ENCODE measurements at regions not wholly inside any gene's neighbourhood (a gene's known extent, or its start where the extent isn't known, plus 50 kb on each side); places are given as distances from the start of the nearest gene placed in this dataset.

GRCh38 chr13:67859904-67860303 lies 629.8 kb upstream of the PCDH9 start:
- Mint-ChIP-seq H3K9me3 (peaks cover 2% of the 10 kb centered on the region), H3K4me3 (no peak overlapping the region), H3K27me3 (ENCODE audit: insufficient read depth, low read depth) (no peaks in the 10 kb centered on the region), H3K27ac (no peak overlapping the region), H3K36me3 (no peaks in the 10 kb centered on the region), H3K4me1 (no peaks in the 10 kb centered on the region)
- TF ChIP-seq CTCF (IDR thresholded peaks at IDR 0.05) (no peak), EZH2 (IDR thresholded peaks at IDR 0.05) (no peak), EZH2phosphoT487 (IDR thresholded peaks at IDR 0.05) (no peak)
- no peaks in the 10 kb centered on the region for H3F3A ChIP-seq (ENCODE audit: low read depth)
- no peaks in the 10 kb centered on the region for H3K9me3 ChIP-seq (ENCODE audit: low read depth)
- no peaks in the 10 kb centered on the region for H4K20me1 ChIP-seq (ENCODE audit: low read depth)
- H3K27me3 ChIP-seq: no peaks in the 10 kb centered on the region
- H3K36me3 ChIP-seq: no peaks in the 10 kb centered on the region
- no peak overlapping the region for H3K27ac ChIP-seq
- H3K4me1 ChIP-seq: no peaks in the 10 kb centered on the region
- H2AFZ ChIP-seq (replicated peaks): peak overlapping the region; percentile 65
- no peak overlapping the region for H3K9ac ChIP-seq
- no peak overlapping the region for H3K4me3 ChIP-seq
- no peak for DNase-seq (ENCODE audit: low spot score)
- H3K4me2 ChIP-seq: no peak overlapping the region
- H3K79me2 ChIP-seq (ENCODE audit: low read depth): no peaks in the 10 kb centered on the region

- Histone ChIP-seq H3K9me3 (ENCODE audit: low read depth) (no peaks in the 10 kb centered on the region), H3K4me2 (no peak overlapping the region), H2AFZ (replicated peaks) (no peak overlapping the region), H3K9ac (no peak overlapping the region), H3K27ac (no peak overlapping the region), H3K4me1 (no peaks in the 10 kb centered on the region), H3K4me3 (no peak overlapping the region), H3K79me2 (ENCODE audit: low read depth) (no peaks in the 10 kb centered on the region), H3F3A (ENCODE audit: low read depth) (no peaks in the 10 kb centered on the region), H3K36me3 (no peaks in the 10 kb centered on the region), H4K20me1 (ENCODE audit: low read depth) (no peaks in the 10 kb centered on the region), H3K27me3 (no peaks in the 10 kb centered on the region)
- Mint-ChIP-seq H3K9me3 (peaks cover 2% of the 10 kb centered on the region), H3K36me3 (no peaks in the 10 kb centered on the region), H3K4me3 (no peak overlapping the region), H3K27ac (no peak overlapping the region), H3K27me3 (ENCODE audit: insufficient read depth, low read depth) (no peaks in the 10 kb centered on the region), H3K4me1 (no peaks in the 10 kb centered on the region)
- no peak for TF ChIP-seq EZH2phosphoT487 (IDR thresholded peaks at IDR 0.05)
- TF ChIP-seq CTCF (IDR thresholded peaks at IDR 0.05): no peak
- DNase-seq (ENCODE audit: low spot score): no peak
Measured at GRCh38 chr13:67857581-67858310, 627.6 kb upstream of the PCDH9 start.

- TF ChIP-seq EZH2 (IDR thresholded peaks at IDR 0.05): no peak
- no peak for TF ChIP-seq CTCF (IDR thresholded peaks at IDR 0.05)
- TF ChIP-seq EZH2phosphoT487 (IDR thresholded peaks at IDR 0.05): no peak
- Histone ChIP-seq H3K4me3 (no peak overlapping the region), H4K20me1 (ENCODE audit: low read depth) (no peaks in the 10 kb centered on the region), H2AFZ (replicated peaks) (no peak overlapping the region), H3K79me2 (ENCODE audit: low read depth) (no peaks in the 10 kb centered on the region), H3K4me1 (no peaks in the 10 kb centered on the region), H3K4me2 (no peak overlapping the region), H3K9ac (no peak overlapping the region), H3K9me3 (ENCODE audit: low read depth) (no peaks in the 10 kb centered on the region), H3F3A (ENCODE audit: low read depth) (no peaks in the 10 kb centered on the region), H3K27ac (no peak overlapping the region), H3K36me3 (no peaks in the 10 kb centered on the region), H3K27me3 (no peaks in the 10 kb centered on the region)
- Mint-ChIP-seq H3K9me3 (peaks cover 2% of the 10 kb centered on the region), H3K36me3 (no peaks in the 10 kb centered on the region), H3K4me1 (no peaks in the 10 kb centered on the region), H3K27ac (no peak overlapping the region), H3K4me3 (no peak overlapping the region), H3K27me3 (ENCODE audit: insufficient read depth, low read depth) (peaks cover 3% of the 10 kb centered on the region)
- DNase-seq (ENCODE audit: low spot score): no peak
Measured at GRCh38 chr13:67856955-67857354, 626.8 kb upstream of the PCDH9 start.

All from neural progenitor cell (in vitro differentiated cells).